HepG2 (cell line): ENCODE measurements at regions not wholly inside any gene's neighbourhood (a gene's known extent, or its start where the extent isn't known, plus 50 kb on each side); places are given as distances from the start of the nearest gene placed in this dataset.

Source experiments
- ATAC-seq: fragments of 200-7000 bp; cut with Tn5 transposase; 3 replicates; pipeline ENCODE4 v1.9.1; 2020; ENCODE audit warnings: mild to moderate bottlenecking, moderate library complexity
- BruUV-seq: library from RNA; stranded (reverse); fragments of 400-500 nt; replicated peaks from 2 replicates; lab custom pipeline; 2021; lab: Mats Ljungman, UMichigan
- CTCF ChIA-PET: fragments of 300-600 bp; formaldehyde crosslinking; extraction: SDS; loops from one replicate; lab custom pipeline; 2021; ENCODE audit warnings: low total read pairs, inconsistent platforms, low intra/inter-chr PET ratio; lab: Yijun Ruan, JAX
- POLR2A ChIA-PET: fragments of 350-600 bp; sonication (Branson Sonifier 250); formaldehyde crosslinking; loops from one replicate; lab custom pipeline; 2020; ENCODE audit warnings: antibody characterized with exemption, inconsistent platforms; lab: Yijun Ruan, JAX
- DNase-seq: peaks from one replicate; pipeline ENCODE4 v3.0.0-alpha.2; 2015; ENCODE audit warnings: low spot score
- FAIRE-seq: peaks from 3 replicates; lab custom pipeline; 2011; peaks lifted over from hg19 to GRCh38; lab: Jason Lieb, UNC
- H2AFZ ChIP-seq: one replicate; pipeline ENCODE4 v1.6.1; 2011; ENCODE audit warnings: low read length, inconsistent platforms
- H3K27ac ChIP-seq: fragments of 300-600 bp; 3 replicates; pipeline ENCODE4 v1.8.0; 2011; ENCODE audit warnings: mixed run types, mild to moderate bottlenecking, mixed read lengths, low read length, inconsistent platforms; ENCODE audit not compliant: insufficient read depth; ENCODE audit errors: extremely low read length
- H3K27me3 ChIP-seq, 2 experiments: fragments of 200-600 bp in 1 of 2; 2 replicates in 1 of 2; 3 replicates in 1 of 2; pipeline versions ENCODE4 v1.6.0 to v1.8.0; 2011; ENCODE audit warnings: low read length in 2 of 2, mild to moderate bottlenecking in 2 of 2, moderate library complexity in 2 of 2, inconsistent platforms in 1 of 2; ENCODE audit not compliant: insufficient read depth in 2 of 2, control insufficient read depth in 1 of 2
- H3K36me3 ChIP-seq, 2 experiments: fragments of 200-600 bp in 1 of 2; replicated peaks in 1 of 2; 2 replicates in 1 of 2; 3 replicates in 1 of 2; pipeline versions ENCODE4 v1.5.1 to v1.8.0; 2011; ENCODE audit warnings: low read length in 2 of 2, inconsistent platforms in 1 of 2; ENCODE audit not compliant: insufficient read depth in 2 of 2, control insufficient read depth in 1 of 2
- H3K4me1 ChIP-seq: 2 replicates; pipeline ENCODE4 v1.5.1; 2012; ENCODE audit warnings: low read length, inconsistent platforms; ENCODE audit not compliant: insufficient read depth
- H3K4me2 ChIP-seq: 2 replicates; pipeline ENCODE4 v1.6.0; 2011; ENCODE audit warnings: low read depth, low read length, inconsistent platforms
- H3K4me3 ChIP-seq, 3 experiments: fragments of 200-600 bp in 1 of 3; sonication (generic), shearing (Covaris generic) in 1 of 3; replicated peaks in 1 of 3; 2 replicates each; pipeline ENCODE4 v1.5.1; 2011 to 2016; ENCODE audit warnings: low read length in 3 of 3, inconsistent platforms in 2 of 3, low read depth in 2 of 3, mild to moderate bottlenecking in 2 of 3, control low read depth in 1 of 3, mixed read lengths in 1 of 3; ENCODE audit not compliant: insufficient read depth in 1 of 3
- H3K79me2 ChIP-seq: one replicate; pipeline ENCODE4 v1.6.1; 2011; ENCODE audit warnings: low read length, inconsistent platforms; ENCODE audit not compliant: insufficient read depth
- H3K9ac ChIP-seq: 2 replicates; pipeline ENCODE4 v1.6.0; 2011; ENCODE audit warnings: mild to moderate bottlenecking, low read depth, low read length, inconsistent platforms; ENCODE audit not compliant: insufficient read depth
- H3K9me3 ChIP-seq: 2 replicates; pipeline ENCODE4 v1.5.1; 2012; ENCODE audit warnings: mild to moderate bottlenecking, low read length
- H4K20me1 ChIP-seq: 2 replicates; pipeline ENCODE4 v1.6.0; 2011; ENCODE audit warnings: inconsistent platforms, mild to moderate bottlenecking, low read length, moderate library complexity; ENCODE audit not compliant: insufficient read depth
- CTCF ChIP-seq: sonication (generic); formaldehyde crosslinking; IDR thresholded peaks from 2 replicates; pipeline ENCODE4 v1.5.0; 2020; ENCODE audit warnings: mild to moderate bottlenecking, missing genetic modification reagents, moderate library complexity
- MAFF ChIP-seq: IDR thresholded peaks from 2 replicates; pipeline ENCODE4 v1.6.1; 2011; ENCODE audit warnings: low read depth, low read length, improper control_type of control experiment
- ONECUT2 ChIP-seq: sonication (generic); formaldehyde crosslinking; IDR thresholded peaks from 2 replicates; pipeline ENCODE4 v1.4.0; 2020; ENCODE audit warnings: missing genetic modification reagents
- SMC3 ChIP-seq: IDR thresholded peaks from 2 replicates; pipeline ENCODE4 v1.6.1; 2011; ENCODE audit warnings: low read length, improper control_type of control experiment
- SRSF9 ChIP-seq: fragments of 200-400 bp; formaldehyde crosslinking; IDR thresholded peaks from 2 replicates; pipeline ENCODE4 v1.6.1; 2018; ENCODE audit warnings: borderline replicate concordance, mild to moderate bottlenecking, low read depth, low read length; ENCODE audit not compliant: insufficient read depth, poor library complexity, severe bottlenecking
- STAG1 ChIP-seq: sonication (generic); formaldehyde crosslinking; IDR thresholded peaks from 2 replicates; pipeline ENCODE4 v1.4.0; 2020; ENCODE audit warnings: missing genetic modification reagents
- TFAP4 ChIP-seq: sonication (generic); IDR thresholded peaks from 2 replicates; pipeline ENCODE4 v1.6.1; 2016; ENCODE audit warnings: low read depth, borderline replicate concordance
- ZBTB21 ChIP-seq: sonication (generic); formaldehyde crosslinking; IDR thresholded peaks from 2 replicates; pipeline ENCODE4 v1.4.0; 2020; ENCODE audit warnings: missing genetic modification reagents
- ZBTB37 ChIP-seq: sonication (generic); formaldehyde crosslinking; IDR thresholded peaks from 2 replicates; pipeline ENCODE4 v1.4.0; 2020; ENCODE audit warnings: mild to moderate bottlenecking, missing genetic modification reagents
- ZNF605 ChIP-seq: sonication (generic); formaldehyde crosslinking; IDR thresholded peaks from 2 replicates; pipeline ENCODE4 v1.8.0; 2022; ENCODE audit warnings: mild to moderate bottlenecking, missing genetic modification reagents
- ZNF790 ChIP-seq: sonication (generic); formaldehyde crosslinking; IDR thresholded peaks from 2 replicates; pipeline ENCODE4 v1.8.0; 2022; ENCODE audit warnings: missing genetic modification reagents, mild to moderate bottlenecking, borderline replicate concordance
- WGBS: methylation state at CpG from one replicate; pipeline ENCODE4 v1.1.6; 2017; ENCODE audit warnings: low lambda C conversion rate; 5-methylcytosine and 5-hydroxymethylcytosine counted together
- in situ Hi-C: cut with HindIII; loops from 2 replicates; pipeline ENCODE4 v1.10.0; 2017; ENCODE audit warnings: low pct_unique_long_range_greater_than_20kb; ENCODE audit not compliant: extremely low pct_ligation_motif_present
- intact Hi-C: fragments of 100-400 bp; cut with micrococcal nuclease; formaldehyde crosslinking; loops from one replicate; pipeline ENCODE4 v1.10.0; 2022; ENCODE audit not compliant: unreplicated experiment

- no peak for ATAC-seq
- no peaks in the 10 kb centered on the region for H3K4me1 ChIP-seq
Observed at GRCh38 chr11:131246156-131246555, 124.3 kb upstream of the NTM start.

GRCh38 chr11:131246663-131247062 lies 123.8 kb upstream of the NTM start:
- ChIA-PET POLR2A (no interaction called here), CTCF (no interaction called here)
- Histone ChIP-seq H3K4me3 (no peak overlapping the region), H3K9me3 (no peaks in the 10 kb centered on the region), H3K4me1 (no peaks in the 10 kb centered on the region), H3K79me2 (no peaks in the 10 kb centered on the region), H3K9ac (no peak overlapping the region), H3K27me3 (peaks cover 0 to 5% of the 10 kb centered on the region in 2 experiments; a peak in 2 of 5 replicates), H4K20me1 (no peaks in the 10 kb centered on the region), H3K36me3 (no peaks in the 10 kb centered on the region), H3K27ac (no peak overlapping the region), H2AFZ (no peak overlapping the region), H3K4me2 (no peak overlapping the region)
- TF ChIP-seq STAG1 (CRISPR knock-in tag), result peak; percentile 52
- no peak for TF ChIP-seq SRSF9
- peak; percentile 5; the same call in 1 of the 2 replicates for TF ChIP-seq SMC3
- peak; percentile 74; the same call in 1 of the 2 replicates for TF ChIP-seq ONECUT2 (CRISPR knock-in tag)
- TF ChIP-seq MAFF, result no peak
- peak; percentile 52; the same call in 1 of the 2 replicates for TF ChIP-seq TFAP4
- TF ChIP-seq CTCF (CRISPR knock-in tag), result peak; percentile 61
- ATAC-seq (peak; percentile 86), FAIRE-seq (no peak), DNase-seq (peak; percentile 4)
- no TSS peak for BruUV-seq
- in situ Hi-C loops (no loop called here), intact Hi-C loops (no loop called here)
- WGBS, result 27% methylated on average over 14 of the region's 15 CpGs

More at GRCh38 chr11:131246156-131246555, 124.3 kb upstream of the NTM start:
- H3K4me2 ChIP-seq, result no peak overlapping the region
- H4K20me1 ChIP-seq, result no peaks in the 10 kb centered on the region
- FAIRE-seq (no peak), DNase-seq (no peak)
- no peak overlapping the region for H2AFZ ChIP-seq
- ChIA-PET CTCF (no interaction called here), POLR2A (no interaction called here)
- no peaks in the 10 kb centered on the region for H3K79me2 ChIP-seq
- intact Hi-C loops, result no loop called here
- H3K27me3 ChIP-seq, result peaks cover 0 to 4% of the 10 kb centered on the region in 2 experiments; a peak in 2 of 5 replicates
- in situ Hi-C loops, result no loop called here
- 7% methylated on average over 3 of the region's 3 CpGs for WGBS
- H3K4me3 ChIP-seq, result no peak overlapping the region
- TF ChIP-seq ZBTB37 (CRISPR knock-in tag), result no peak
- no peak for TF ChIP-seq ZNF605
- no peak for TF ChIP-seq ZNF790 (CRISPR knock-in tag)
- no peak for TF ChIP-seq ZBTB21 (CRISPR knock-in tag)
- BruUV-seq, result no TSS peak
- H3K27ac ChIP-seq, result no peak overlapping the region
- no peak overlapping the region for H3K9ac ChIP-seq
- no peaks in the 10 kb centered on the region for H3K36me3 ChIP-seq
- no peaks in the 10 kb centered on the region for H3K9me3 ChIP-seq
